Tibial nerve (tissue), 4 donors: ENCODE measurements at regions not wholly inside any gene's neighbourhood (a gene's known extent, or its start where the extent isn't known, plus 50 kb on each side); places are given as distances from the start of the nearest gene placed in this dataset.

ENCODE experiments used
- EP300 ChIP-seq, 2 donors: sonication (generic); formaldehyde crosslinking; IDR thresholded peaks; one replicate each; pipeline ENCODE4 v1.6.1; 2017; ENCODE audit warnings: antibody characterized with exemption in 2 of 2, mild to moderate bottlenecking in 1 of 2
- POLR2A ChIP-seq, 2 donors: fragments of 450-650 bp; IDR thresholded peaks; one replicate each; pipeline ENCODE4 v1.6.1; 2017; ENCODE audit warnings: antibody characterized with exemption in 2 of 2, mild to moderate bottlenecking in 2 of 2, moderate library complexity in 2 of 2
- TF ChIP-seq, protein P1 (sequence below), 5 experiments: fragments of 200-600 bp in 3 of 5; fragments of 450-650 bp in 2 of 5; sonication (generic) in 3 of 5; IDR thresholded peaks; one replicate each; pipeline ENCODE4 v1.5.1; 2016 to 2019; ENCODE audit warnings: antibody characterized with exemption in 5 of 5, mild to moderate bottlenecking in 3 of 5, moderate library complexity in 2 of 5

DNA sequence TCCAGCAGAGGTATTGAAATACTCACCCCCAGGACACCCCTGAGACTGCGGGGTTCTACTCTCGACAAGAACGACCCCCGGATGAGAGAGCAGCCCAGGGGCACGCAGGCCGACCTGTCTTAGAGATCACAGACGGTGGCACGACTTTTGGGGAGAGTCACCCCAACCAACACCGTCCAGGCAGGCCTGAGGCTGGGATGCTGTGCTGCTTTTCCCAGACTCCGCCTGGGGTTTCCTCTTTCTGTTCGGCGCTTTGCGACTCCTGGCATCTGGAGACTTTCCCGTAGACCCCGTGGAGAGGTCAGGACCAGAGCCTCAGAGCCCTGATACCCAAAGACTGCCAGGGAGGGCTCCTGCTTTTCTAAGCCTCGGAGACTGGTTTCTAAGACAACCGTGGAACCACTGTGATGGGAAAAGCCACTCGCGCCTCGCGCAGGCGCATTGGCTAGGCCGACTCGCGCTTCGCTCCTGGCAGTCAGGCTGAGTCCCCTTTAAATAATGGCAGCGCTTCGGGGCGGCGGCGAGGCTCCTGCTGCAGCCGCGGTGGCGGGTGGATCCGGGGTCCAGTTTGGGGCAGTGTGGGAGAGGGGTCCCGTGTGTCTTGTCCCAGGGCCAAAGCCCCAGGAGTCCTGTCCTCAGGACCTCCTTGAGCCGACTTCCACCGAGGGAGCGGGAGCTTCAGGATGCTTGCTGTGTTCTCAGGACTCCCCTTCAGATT is 484.0 kb downstream of the SPATA31A7 start:
- TF ChIP-seq, protein P1, sequence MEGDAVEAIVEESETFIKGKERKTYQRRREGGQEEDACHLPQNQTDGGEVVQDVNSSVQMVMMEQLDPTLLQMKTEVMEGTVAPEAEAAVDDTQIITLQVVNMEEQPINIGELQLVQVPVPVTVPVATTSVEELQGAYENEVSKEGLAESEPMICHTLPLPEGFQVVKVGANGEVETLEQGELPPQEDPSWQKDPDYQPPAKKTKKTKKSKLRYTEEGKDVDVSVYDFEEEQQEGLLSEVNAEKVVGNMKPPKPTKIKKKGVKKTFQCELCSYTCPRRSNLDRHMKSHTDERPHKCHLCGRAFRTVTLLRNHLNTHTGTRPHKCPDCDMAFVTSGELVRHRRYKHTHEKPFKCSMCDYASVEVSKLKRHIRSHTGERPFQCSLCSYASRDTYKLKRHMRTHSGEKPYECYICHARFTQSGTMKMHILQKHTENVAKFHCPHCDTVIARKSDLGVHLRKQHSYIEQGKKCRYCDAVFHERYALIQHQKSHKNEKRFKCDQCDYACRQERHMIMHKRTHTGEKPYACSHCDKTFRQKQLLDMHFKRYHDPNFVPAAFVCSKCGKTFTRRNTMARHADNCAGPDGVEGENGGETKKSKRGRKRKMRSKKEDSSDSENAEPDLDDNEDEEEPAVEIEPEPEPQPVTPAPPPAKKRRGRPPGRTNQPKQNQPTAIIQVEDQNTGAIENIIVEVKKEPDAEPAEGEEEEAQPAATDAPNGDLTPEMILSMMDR (IDR thresholded peaks at IDR 0.05), result no peak
- no peak for TF ChIP-seq POLR2A (IDR thresholded peaks at IDR 0.05)
- TF ChIP-seq EP300 (IDR thresholded peaks at IDR 0.05), result no peak
